Stomach (tissue), 4 donors: ENCODE measurements at regions not wholly inside any gene's neighbourhood (a gene's known extent, or its start where the extent isn't known, plus 50 kb on each side); places are given as distances from the start of the nearest gene placed in this dataset.

ENCODE experiments used
- EP300 ChIP-seq: sonication (generic); formaldehyde crosslinking; IDR thresholded peaks from one replicate; pipeline ENCODE4 v1.6.1; 2017; ENCODE audit warnings: antibody characterized with exemption
- POLR2A ChIP-seq, 4 donors: fragments of 450-650 bp; IDR thresholded peaks; one replicate each; pipeline ENCODE4 v1.6.1; 2016; ENCODE audit warnings: antibody characterized with exemption in 4 of 4, control low read depth in 2 of 4, mild to moderate bottlenecking in 1 of 4, moderate library complexity in 1 of 4
- POLR2AphosphoS5 ChIP-seq, 3 donors: sonication (generic); formaldehyde crosslinking; IDR thresholded peaks; one replicate each; pipeline ENCODE4 v1.6.1; 2016; ENCODE audit warnings: antibody characterized with exemption in 3 of 3
- TF ChIP-seq, protein P1 (sequence below), 7 experiments: fragments of 450-650 bp in 4 of 7; fragments of 200-600 bp in 3 of 7; sonication (generic) in 3 of 7; IDR thresholded peaks; one replicate each; pipeline ENCODE4 v1.5.1; 2016 to 2019; ENCODE audit warnings: antibody characterized with exemption in 7 of 7, control low read depth in 2 of 7, mild to moderate bottlenecking in 1 of 7

DNA sequence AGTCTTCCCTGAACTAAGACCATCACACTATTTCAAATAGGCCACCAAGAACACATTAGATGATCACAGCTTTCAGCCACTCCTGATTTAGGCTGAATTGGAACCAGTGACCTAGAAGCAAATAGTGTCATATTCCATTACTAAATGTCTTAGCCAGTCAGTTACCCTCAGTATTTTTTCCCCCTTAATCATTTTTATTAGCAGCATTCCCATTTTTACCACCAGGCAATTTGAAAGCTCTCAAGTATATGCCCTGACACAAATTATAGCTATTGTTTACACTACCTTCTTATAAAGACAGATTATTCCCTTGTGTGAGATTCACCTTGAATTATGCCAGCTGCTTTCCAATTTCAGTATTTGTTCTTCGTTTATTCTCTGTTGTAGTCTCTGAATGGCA lies 1146.9 kb downstream of the PDHA2 start:
- TF ChIP-seq, protein P1, sequence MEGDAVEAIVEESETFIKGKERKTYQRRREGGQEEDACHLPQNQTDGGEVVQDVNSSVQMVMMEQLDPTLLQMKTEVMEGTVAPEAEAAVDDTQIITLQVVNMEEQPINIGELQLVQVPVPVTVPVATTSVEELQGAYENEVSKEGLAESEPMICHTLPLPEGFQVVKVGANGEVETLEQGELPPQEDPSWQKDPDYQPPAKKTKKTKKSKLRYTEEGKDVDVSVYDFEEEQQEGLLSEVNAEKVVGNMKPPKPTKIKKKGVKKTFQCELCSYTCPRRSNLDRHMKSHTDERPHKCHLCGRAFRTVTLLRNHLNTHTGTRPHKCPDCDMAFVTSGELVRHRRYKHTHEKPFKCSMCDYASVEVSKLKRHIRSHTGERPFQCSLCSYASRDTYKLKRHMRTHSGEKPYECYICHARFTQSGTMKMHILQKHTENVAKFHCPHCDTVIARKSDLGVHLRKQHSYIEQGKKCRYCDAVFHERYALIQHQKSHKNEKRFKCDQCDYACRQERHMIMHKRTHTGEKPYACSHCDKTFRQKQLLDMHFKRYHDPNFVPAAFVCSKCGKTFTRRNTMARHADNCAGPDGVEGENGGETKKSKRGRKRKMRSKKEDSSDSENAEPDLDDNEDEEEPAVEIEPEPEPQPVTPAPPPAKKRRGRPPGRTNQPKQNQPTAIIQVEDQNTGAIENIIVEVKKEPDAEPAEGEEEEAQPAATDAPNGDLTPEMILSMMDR (IDR thresholded peaks at IDR 0.05) = no peak
- TF ChIP-seq POLR2A (IDR thresholded peaks at IDR 0.05) (no peak), POLR2AphosphoS5 (IDR thresholded peaks at IDR 0.05) (no peak), EP300 (no peak)
